Jurkat, Clone E6-1 (cell line): ENCODE measurements at regions not wholly inside any gene's neighbourhood (a gene's known extent, or its start where the extent isn't known, plus 50 kb on each side); places are given as distances from the start of the nearest gene placed in this dataset.
"Not testable (repeated sequence)": the region's sequence is repeated elsewhere in the genome, so short reads cannot be mapped to it uniquely, and the experiment has no call there.

Experiments
- DNase-seq: peaks from one replicate; pipeline ENCODE4 v3.0.0-alpha.2; 2011; ENCODE audit warnings: low read depth, low spot score
- H3K4me3 ChIP-seq: 2 replicates; pipeline ENCODE4 v1.5.1; 2011; ENCODE audit warnings: mild to moderate bottlenecking, low read length, control low read depth, moderate library complexity

GRCh38 chr10:64037071-64037661 lies 516.0 kb downstream of the REEP3 start:
- no peak overlapping the region for H3K4me3 ChIP-seq
- no peak for DNase-seq

GRCh38 chr10:64038107-64038506 lies 516.9 kb downstream of the REEP3 start:
- no peak overlapping the region for H3K4me3 ChIP-seq
- DNase-seq: no peak

GRCh38 chr10:64039198-64039597 lies 518.0 kb downstream of the REEP3 start:
- DNase-seq: no peak
- H3K4me3 ChIP-seq: no peak overlapping the region

- no peak overlapping the region for H3K4me3 ChIP-seq
- no peak for DNase-seq
Measured at GRCh38 chr10:64040781-64041180, 519.6 kb downstream of the REEP3 start.

- DNase-seq: peak; percentile 81
- no peak overlapping the region; the same call in 1 of the 2 replicates for H3K4me3 ChIP-seq
Measured at GRCh38 chr10:64041185-64041988, 520.2 kb downstream of the REEP3 start.

GRCh38 chr10:64041989-64042490 lies 520.8 kb downstream of the REEP3 start:
- DNase-seq: no peak
- H3K4me3 ChIP-seq: no peak overlapping the region

GRCh38 chr10:64044098-64044497 lies 522.9 kb downstream of the REEP3 start:
- H3K4me3 ChIP-seq: no peak overlapping the region
- DNase-seq: no peak

- H3K4me3 ChIP-seq, DNase-seq: not testable (repeated sequence)
Measured at GRCh38 chr10:64044957-64045632, 523.9 kb downstream of the REEP3 start.

GRCh38 chr10:64054392-64054791 lies 533.2 kb downstream of the REEP3 start:
- no peak overlapping the region for H3K4me3 ChIP-seq

GRCh38 chr10:64059884-64060283 lies 538.7 kb downstream of the REEP3 start:
- no peak for DNase-seq
- no peak overlapping the region for H3K4me3 ChIP-seq

More at GRCh38 chr10:64054392-64054791, 533.2 kb downstream of the REEP3 start:
- DNase-seq: no peak

GRCh38 chr10:64060389-64060788 lies 539.2 kb downstream of the REEP3 start:
- DNase-seq: no peak
- no peak overlapping the region for H3K4me3 ChIP-seq

GRCh38 chr10:64062793-64063192 lies 541.6 kb downstream of the REEP3 start:
- H3K4me3 ChIP-seq: no peak overlapping the region
- no peak for DNase-seq

GRCh38 chr10:64067009-64067606 lies 545.9 kb downstream of the REEP3 start:
- DNase-seq: no peak

GRCh38 chr10:64067859-64068258 lies 546.7 kb downstream of the REEP3 start:
- H3K4me3 ChIP-seq: no peak overlapping the region
- DNase-seq: no peak

More at GRCh38 chr10:64067009-64067606, 545.9 kb downstream of the REEP3 start:
- H3K4me3 ChIP-seq: no peak overlapping the region

- no peak overlapping the region for H3K4me3 ChIP-seq
- no peak for DNase-seq
Measured at GRCh38 chr10:64070241-64070640, 549.0 kb downstream of the REEP3 start.

- no peak for DNase-seq
Measured at GRCh38 chr10:64071218-64071617, 550.0 kb downstream of the REEP3 start.

GRCh38 chr10:64075604-64076003 lies 554.4 kb downstream of the REEP3 start:
- no peak for DNase-seq
- H3K4me3 ChIP-seq: no peak overlapping the region

More at GRCh38 chr10:64071218-64071617, 550.0 kb downstream of the REEP3 start:
- H3K4me3 ChIP-seq: no peak overlapping the region

- DNase-seq: no peak
- H3K4me3 ChIP-seq: no peak overlapping the region
Measured at GRCh38 chr10:64076322-64076940, 555.2 kb downstream of the REEP3 start.

GRCh38 chr10:64079341-64079740 lies 558.1 kb downstream of the REEP3 start:
- no peak for DNase-seq

More at GRCh38 chr10:64079341-64079740, 558.1 kb downstream of the REEP3 start:
- H3K4me3 ChIP-seq: no peak overlapping the region
